GM23338 (cell line): ENCODE measurements at regions not wholly inside any gene's neighbourhood (a gene's known extent, or its start where the extent isn't known, plus 50 kb on each side); places are given as distances from the start of the nearest gene placed in this dataset.

Experiments
- ATAC-seq: fragments of 200-7000 bp; cut with Tn5 transposase; 3 replicates; pipeline ENCODE4 v1.9.1; 2020
- DNase-seq: peaks from one replicate; pipeline ENCODE4 v3.0.0-alpha.2; 2015; ENCODE audit warnings: low spot score
- H2AFZ ChIP-seq: fragments of 200-600 bp; sonication (generic); 2 replicates; pipeline ENCODE4 v1.8.0; 2016; ENCODE audit warnings: antibody characterized with exemption, mild to moderate bottlenecking, moderate library complexity
- H3F3A ChIP-seq: fragments of 200-600 bp; sonication (generic); replicated peaks from 2 replicates; pipeline ENCODE4 v1.8.0; 2017; ENCODE audit warnings: antibody characterized with exemption, mixed run types, low read depth
- H3K27ac ChIP-seq: fragments of 200-600 bp; sonication (generic); 2 replicates; pipeline ENCODE4 v1.6.1; 2016; ENCODE audit warnings: low read depth
- H3K27me3 ChIP-seq: fragments of 200-600 bp; sonication (generic); 2 replicates; pipeline ENCODE4 v1.8.0; 2016; ENCODE audit warnings: mild to moderate bottlenecking, mixed run types, moderate library complexity; ENCODE audit not compliant: insufficient read depth
- H3K36me3 ChIP-seq: fragments of 200-600 bp; sonication (generic); 2 replicates; pipeline ENCODE4 v1.8.0; 2016; ENCODE audit warnings: mild to moderate bottlenecking; ENCODE audit not compliant: insufficient read depth
- H3K4me1 ChIP-seq: fragments of 200-600 bp; sonication (generic); 2 replicates; pipeline ENCODE4 v1.8.0; 2016; ENCODE audit warnings: mild to moderate bottlenecking, moderate library complexity; ENCODE audit not compliant: insufficient read depth
- H3K4me2 ChIP-seq: fragments of 200-600 bp; sonication (generic); 2 replicates; pipeline ENCODE4 v1.7.1; 2017; ENCODE audit warnings: mixed run types
- H3K4me3 ChIP-seq: fragments of 200-600 bp; sonication (generic); 2 replicates; pipeline ENCODE4 v1.6.1; 2016; ENCODE audit warnings: mixed run types
- H3K79me2 ChIP-seq: fragments of 200-600 bp; sonication (generic); replicated peaks from 2 replicates; pipeline ENCODE4 v1.8.0; 2017; ENCODE audit warnings: mild to moderate bottlenecking; ENCODE audit not compliant: insufficient read depth
- H3K9me2 ChIP-seq: fragments of 200-600 bp; sonication (generic); 2 replicates; pipeline ENCODE4 v1.8.0; 2017; ENCODE audit not compliant: insufficient read depth
- H4K20me1 ChIP-seq: fragments of 200-600 bp; sonication (generic); replicated peaks from 2 replicates; pipeline ENCODE4 v1.8.0; 2017; ENCODE audit warnings: mild to moderate bottlenecking; ENCODE audit not compliant: insufficient read depth
- H3K27ac Mint-ChIP-seq: 2 replicates; pipeline ENCODE4 v1.8.0; 2020; ENCODE audit warnings: inconsistent platforms, mild to moderate bottlenecking, moderate library complexity, mixed read lengths
- H3K27me3 Mint-ChIP-seq: 3 replicates; pipeline ENCODE4 v1.8.0; 2022; ENCODE audit warnings: low read depth, mild to moderate bottlenecking, moderate library complexity, mixed read lengths, inconsistent platforms; ENCODE audit not compliant: insufficient read depth, poor library complexity
- H3K36me3 Mint-ChIP-seq: 3 replicates; pipeline ENCODE4 v1.8.0; 2021; ENCODE audit warnings: low read depth, mild to moderate bottlenecking, inconsistent platforms, moderate library complexity, mixed read lengths
- H3K4me1 Mint-ChIP-seq: 3 replicates; pipeline ENCODE4 v1.8.0; 2020; ENCODE audit warnings: mild to moderate bottlenecking, inconsistent platforms, mixed read lengths
- H3K4me3 Mint-ChIP-seq: 3 replicates; pipeline ENCODE4 v1.8.0; 2021; ENCODE audit warnings: moderate library complexity, mild to moderate bottlenecking, inconsistent platforms, mixed read lengths
- H3K9me3 Mint-ChIP-seq: 3 replicates; pipeline ENCODE4 v1.8.0; 2020; ENCODE audit warnings: moderate library complexity, mild to moderate bottlenecking, inconsistent platforms, mixed read lengths
- ETS1 ChIP-seq: IDR thresholded peaks from 2 replicates; pipeline ENCODE4 v1.6.1; 2016; ENCODE audit warnings: antibody characterized with exemption
- EZH2phosphoT487 ChIP-seq: fragments of 200-600 bp; sonication (generic); IDR thresholded peaks from one replicate; pipeline ENCODE4 v1.8.1; 2018; ENCODE audit warnings: antibody characterized with exemption; ENCODE audit not compliant: unreplicated experiment
- JUNB ChIP-seq: IDR thresholded peaks from one replicate; pipeline ENCODE4 v1.6.1; 2016; ENCODE audit warnings: antibody characterized with exemption; ENCODE audit not compliant: unreplicated experiment
- NANOG ChIP-seq: IDR thresholded peaks from 2 replicates; pipeline ENCODE4 v1.6.1; 2016; ENCODE audit warnings: antibody characterized with exemption, borderline replicate concordance
- REST ChIP-seq: IDR thresholded peaks from one replicate; pipeline ENCODE4 v1.6.1; 2018; ENCODE audit warnings: antibody characterized with exemption; ENCODE audit not compliant: unreplicated experiment
- ZNF114 ChIP-seq: fragments of 250-450 bp; sonication (Bioruptor Pico); IDR thresholded peaks from 2 replicates; pipeline ENCODE4 v1.5.0; 2020; ENCODE audit warnings: mild to moderate bottlenecking, moderate library complexity
- ZNF331 ChIP-seq: fragments of 250-450 bp; sonication (Bioruptor Pico); IDR thresholded peaks from 2 replicates; pipeline ENCODE4 v1.5.0; 2020; ENCODE audit warnings: low read depth, mild to moderate bottlenecking, moderate library complexity
- TF ChIP-seq, protein P1 (sequence below), 2 experiments: fragments of 200-600 bp in 1 of 2; sonication (generic) in 1 of 2; conservative IDR thresholded peaks; 2 replicates each; pipeline versions ENCODE4 v1.5.1 to v1.6.1; 2016 to 2017; ENCODE audit warnings: antibody characterized with exemption in 2 of 2, low read depth in 2 of 2, mild to moderate bottlenecking in 2 of 2, moderate library complexity in 1 of 2
- TF ChIP-seq, protein P2 (sequence below): fragments of 250-450 bp; sonication (Bioruptor Pico); IDR thresholded peaks from 2 replicates; pipeline ENCODE4 v1.5.0; 2020; ENCODE audit warnings: mild to moderate bottlenecking, moderate library complexity

DNA sequence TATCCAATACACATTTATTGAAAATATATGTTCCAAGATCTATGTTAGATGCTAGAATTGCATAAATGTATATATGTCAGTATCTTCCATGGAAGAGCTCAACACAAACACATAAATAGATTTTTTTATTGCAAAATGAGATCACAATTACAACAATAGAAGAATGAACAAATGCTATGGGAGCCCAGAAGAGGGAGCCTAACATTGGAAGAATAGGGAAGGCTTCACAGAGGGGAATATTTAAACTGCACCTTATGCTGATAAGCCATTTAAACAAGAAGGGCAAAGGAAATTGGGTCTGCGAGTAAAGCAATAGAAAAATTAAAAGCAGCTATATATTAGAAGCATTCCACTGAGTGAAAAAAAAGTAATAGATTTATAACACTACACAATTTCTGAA lies 96.1 kb upstream of the LRRC55 start:
- Histone ChIP-seq H2AFZ (no peak overlapping the region), H3K4me2 (no peak overlapping the region), H3K4me1 (no peaks in the 10 kb centered on the region), H3K27ac (no peak overlapping the region), H3K36me3 (no peaks in the 10 kb centered on the region), H4K20me1 (no peaks in the 10 kb centered on the region), H3K4me3 (no peak overlapping the region), H3K79me2 (no peaks in the 10 kb centered on the region), H3K9me2 (no peaks in the 10 kb centered on the region), H3F3A (no peaks in the 10 kb centered on the region), H3K27me3 (no peaks in the 10 kb centered on the region)
- Mint-ChIP-seq H3K4me3 (no peak overlapping the region), H3K27me3 (peaks cover 2% of the 10 kb centered on the region), H3K27ac (no peak overlapping the region), H3K9me3 (no peaks in the 10 kb centered on the region), H3K4me1 (peaks cover 9% of the 10 kb centered on the region; the same call in 2 of the 3 replicates), H3K36me3 (no peaks in the 10 kb centered on the region)
- no peak for DNase-seq
- TF ChIP-seq, protein P1, sequence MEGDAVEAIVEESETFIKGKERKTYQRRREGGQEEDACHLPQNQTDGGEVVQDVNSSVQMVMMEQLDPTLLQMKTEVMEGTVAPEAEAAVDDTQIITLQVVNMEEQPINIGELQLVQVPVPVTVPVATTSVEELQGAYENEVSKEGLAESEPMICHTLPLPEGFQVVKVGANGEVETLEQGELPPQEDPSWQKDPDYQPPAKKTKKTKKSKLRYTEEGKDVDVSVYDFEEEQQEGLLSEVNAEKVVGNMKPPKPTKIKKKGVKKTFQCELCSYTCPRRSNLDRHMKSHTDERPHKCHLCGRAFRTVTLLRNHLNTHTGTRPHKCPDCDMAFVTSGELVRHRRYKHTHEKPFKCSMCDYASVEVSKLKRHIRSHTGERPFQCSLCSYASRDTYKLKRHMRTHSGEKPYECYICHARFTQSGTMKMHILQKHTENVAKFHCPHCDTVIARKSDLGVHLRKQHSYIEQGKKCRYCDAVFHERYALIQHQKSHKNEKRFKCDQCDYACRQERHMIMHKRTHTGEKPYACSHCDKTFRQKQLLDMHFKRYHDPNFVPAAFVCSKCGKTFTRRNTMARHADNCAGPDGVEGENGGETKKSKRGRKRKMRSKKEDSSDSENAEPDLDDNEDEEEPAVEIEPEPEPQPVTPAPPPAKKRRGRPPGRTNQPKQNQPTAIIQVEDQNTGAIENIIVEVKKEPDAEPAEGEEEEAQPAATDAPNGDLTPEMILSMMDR (conservative IDR thresholded peaks at IDR 0.05; ENCODE audit: low read depth in 2 of 2) = peak; percentile 4 to 27; a peak in 1 of 4 replicates
- TF ChIP-seq REST = no peak
- no peak for ATAC-seq

GRCh38 chr11:57087991-57088390 lies 93.8 kb upstream of the LRRC55 start:
- Histone ChIP-seq H3K79me2 (no peaks in the 10 kb centered on the region), H3K27me3 (no peaks in the 10 kb centered on the region), H3K27ac (no peak overlapping the region), H4K20me1 (no peaks in the 10 kb centered on the region), H3F3A (no peaks in the 10 kb centered on the region), H3K4me2 (no peak overlapping the region), H3K4me3 (no peak overlapping the region), H3K9me2 (0 out of 2 replicates have a peak, but pooled peaks cover 7% of the 10 kb centered on the region), H3K4me1 (no peaks in the 10 kb centered on the region), H3K36me3 (no peaks in the 10 kb centered on the region), H2AFZ (no peak overlapping the region)
- H3K4me3 Mint-ChIP-seq = no peak overlapping the region
- no peaks in the 10 kb centered on the region for H3K9me3 Mint-ChIP-seq
- no peak overlapping the region for H3K27ac Mint-ChIP-seq
- peaks cover 2% of the 10 kb centered on the region for H3K27me3 Mint-ChIP-seq
- ATAC-seq = no peak
- no peak for DNase-seq
- no peaks in the 10 kb centered on the region for H3K4me1 Mint-ChIP-seq
- H3K36me3 Mint-ChIP-seq = no peaks in the 10 kb centered on the region
- TF ChIP-seq, protein P2, sequence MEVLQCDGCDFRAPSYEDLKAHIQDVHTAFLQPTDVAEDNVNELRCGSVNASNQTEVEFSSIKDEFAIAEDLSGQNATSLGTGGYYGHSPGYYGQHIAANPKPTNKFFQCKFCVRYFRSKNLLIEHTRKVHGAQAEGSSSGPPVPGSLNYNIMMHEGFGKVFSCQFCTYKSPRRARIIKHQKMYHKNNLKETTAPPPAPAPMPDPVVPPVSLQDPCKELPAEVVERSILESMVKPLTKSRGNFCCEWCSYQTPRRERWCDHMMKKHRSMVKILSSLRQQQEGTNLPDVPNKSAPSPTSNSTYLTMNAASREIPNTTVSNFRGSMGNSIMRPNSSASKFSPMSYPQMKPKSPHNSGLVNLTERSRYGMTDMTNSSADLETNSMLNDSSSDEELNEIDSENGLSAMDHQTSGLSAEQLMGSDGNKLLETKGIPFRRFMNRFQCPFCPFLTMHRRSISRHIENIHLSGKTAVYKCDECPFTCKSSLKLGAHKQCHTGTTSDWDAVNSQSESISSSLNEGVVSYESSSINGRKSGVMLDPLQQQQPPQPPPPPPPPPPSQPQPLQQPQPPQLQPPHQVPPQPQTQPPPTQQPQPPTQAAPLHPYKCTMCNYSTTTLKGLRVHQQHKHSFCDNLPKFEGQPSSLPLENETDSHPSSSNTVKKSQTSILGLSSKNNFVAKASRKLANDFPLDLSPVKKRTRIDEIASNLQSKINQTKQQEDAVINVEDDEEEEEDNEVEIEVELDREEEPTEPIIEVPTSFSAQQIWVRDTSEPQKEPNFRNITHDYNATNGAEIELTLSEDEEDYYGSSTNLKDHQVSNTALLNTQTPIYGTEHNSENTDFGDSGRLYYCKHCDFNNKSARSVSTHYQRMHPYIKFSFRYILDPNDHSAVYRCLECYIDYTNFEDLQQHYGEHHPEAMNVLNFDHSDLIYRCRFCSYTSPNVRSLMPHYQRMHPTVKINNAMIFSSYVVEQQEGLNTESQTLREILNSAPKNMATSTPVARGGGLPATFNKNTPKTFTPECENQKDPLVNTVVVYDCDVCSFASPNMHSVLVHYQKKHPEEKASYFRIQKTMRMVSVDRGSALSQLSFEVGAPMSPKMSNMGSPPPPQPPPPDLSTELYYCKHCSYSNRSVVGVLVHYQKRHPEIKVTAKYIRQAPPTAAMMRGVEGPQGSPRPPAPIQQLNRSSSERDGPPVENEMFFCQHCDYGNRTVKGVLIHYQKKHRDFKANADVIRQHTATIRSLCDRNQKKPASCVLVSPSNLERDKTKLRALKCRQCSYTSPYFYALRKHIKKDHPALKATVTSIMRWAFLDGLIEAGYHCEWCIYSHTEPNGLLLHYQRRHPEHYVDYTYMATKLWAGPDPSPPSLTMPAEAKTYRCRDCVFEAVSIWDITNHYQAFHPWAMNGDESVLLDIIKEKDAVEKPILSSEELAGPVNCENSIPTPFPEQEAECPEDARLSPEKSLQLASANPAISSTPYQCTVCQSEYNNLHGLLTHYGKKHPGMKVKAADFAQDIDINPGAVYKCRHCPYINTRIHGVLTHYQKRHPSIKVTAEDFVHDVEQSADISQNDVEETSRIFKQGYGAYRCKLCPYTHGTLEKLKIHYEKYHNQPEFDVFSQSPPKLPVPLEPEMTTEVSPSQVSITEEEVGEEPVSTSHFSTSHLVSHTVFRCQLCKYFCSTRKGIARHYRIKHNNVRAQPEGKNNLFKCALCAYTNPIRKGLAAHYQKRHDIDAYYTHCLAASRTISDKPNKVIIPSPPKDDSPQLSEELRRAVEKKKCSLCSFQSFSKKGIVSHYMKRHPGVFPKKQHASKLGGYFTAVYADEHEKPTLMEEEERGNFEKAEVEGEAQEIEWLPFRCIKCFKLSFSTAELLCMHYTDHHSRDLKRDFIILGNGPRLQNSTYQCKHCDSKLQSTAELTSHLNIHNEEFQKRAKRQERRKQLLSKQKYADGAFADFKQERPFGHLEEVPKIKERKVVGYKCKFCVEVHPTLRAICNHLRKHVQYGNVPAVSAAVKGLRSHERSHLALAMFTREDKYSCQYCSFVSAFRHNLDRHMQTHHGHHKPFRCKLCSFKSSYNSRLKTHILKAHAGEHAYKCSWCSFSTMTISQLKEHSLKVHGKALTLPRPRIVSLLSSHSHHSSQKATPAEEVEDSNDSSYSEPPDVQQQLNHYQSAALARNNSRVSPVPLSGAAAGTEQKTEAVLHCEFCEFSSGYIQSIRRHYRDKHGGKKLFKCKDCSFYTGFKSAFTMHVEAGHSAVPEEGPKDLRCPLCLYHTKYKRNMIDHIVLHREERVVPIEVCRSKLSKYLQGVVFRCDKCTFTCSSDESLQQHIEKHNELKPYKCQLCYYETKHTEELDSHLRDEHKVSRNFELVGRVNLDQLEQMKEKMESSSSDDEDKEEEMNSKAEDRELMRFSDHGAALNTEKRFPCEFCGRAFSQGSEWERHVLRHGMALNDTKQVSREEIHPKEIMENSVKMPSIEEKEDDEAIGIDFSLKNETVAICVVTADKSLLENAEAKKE (CRISPR knock-in tag) = no peak
- TF ChIP-seq EZH2phosphoT487 (no peak), ZNF114 (no peak), ZNF331 (no peak), ETS1 (no peak), NANOG (no peak), JUNB (no peak)
